ENCODE measurements at regions not wholly inside any gene's neighbourhood (a gene's known extent, or its start where the extent isn't known, plus 50 kb on each side); places are given as distances from the start of the nearest gene placed in this dataset.

DNA sequence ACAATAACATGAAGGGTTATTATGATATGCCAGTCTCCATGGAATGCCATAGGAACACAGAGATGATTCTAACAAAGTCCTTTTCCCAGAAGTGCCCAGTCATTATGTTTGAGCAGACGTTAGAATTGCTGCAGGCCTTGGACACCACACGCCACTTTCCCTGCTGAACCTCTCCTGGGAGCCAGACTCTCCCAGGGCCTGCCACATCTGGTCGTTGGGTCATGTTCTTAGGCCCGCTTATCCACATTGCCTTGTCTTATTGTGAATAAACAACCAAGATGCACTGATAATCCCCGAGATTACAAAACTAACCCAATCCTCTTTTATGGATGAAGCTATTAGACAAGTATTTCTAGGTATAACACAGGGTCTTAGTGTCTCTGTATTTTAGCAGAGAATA, 276.5 kb upstream of the CITED2 start:
- Mint-ChIP-seq H3K27me3 (no peaks in the 10 kb centered on the region), H3K4me3 (no peak overlapping the region), H3K36me3 (ENCODE audit: low read depth) (peaks cover 2% of the 10 kb centered on the region), H3K4me1 (peaks cover 2% of the 10 kb centered on the region), H3K27ac (no peak overlapping the region)
- no peak for ATAC-seq
- no peak for DNase-seq
- no peaks in the 10 kb centered on the region for H3K9me3 ChIP-seq (ENCODE audit: control insufficient read depth, low read length, poor library complexity, severe bottlenecking)

- Mint-ChIP-seq H3K27me3 (no peaks in the 10 kb centered on the region), H3K4me3 (no peak overlapping the region), H3K4me1 (no peaks in the 10 kb centered on the region), H3K36me3 (ENCODE audit: low read depth) (peaks cover 2% of the 10 kb centered on the region), H3K27ac (no peak overlapping the region)
- ATAC-seq, result no peak
- no peaks in the 10 kb centered on the region for H3K9me3 ChIP-seq (ENCODE audit: control insufficient read depth, low read length, poor library complexity, severe bottlenecking)
- DNase-seq, result no peak
Observed at GRCh38 chr6:139649732-139650131, 275.3 kb upstream of the CITED2 start.

DNA sequence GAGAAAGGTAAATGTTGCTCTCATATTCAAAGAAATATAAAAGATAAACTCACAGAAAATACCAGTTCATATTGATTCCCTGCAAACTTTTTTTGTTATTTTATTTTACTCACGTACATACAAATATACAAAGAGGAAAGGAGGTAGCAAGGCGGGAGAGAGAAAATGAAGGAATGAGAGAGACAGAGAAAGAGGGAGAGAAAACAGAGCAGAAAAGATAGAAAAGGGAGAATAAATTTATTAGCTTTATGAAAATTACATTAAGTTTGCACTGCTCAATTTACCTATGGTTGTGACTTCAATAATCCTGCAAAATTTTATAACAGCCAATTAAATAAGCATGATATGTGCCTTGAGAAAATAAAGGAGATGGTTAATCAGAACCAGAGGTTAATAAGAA, 274.7 kb upstream of the CITED2 start:
- H3K9me3 ChIP-seq (ENCODE audit: control insufficient read depth, low read length, poor library complexity, severe bottlenecking), result no peaks in the 10 kb centered on the region
- Mint-ChIP-seq H3K36me3 (ENCODE audit: low read depth) (peaks cover 2% of the 10 kb centered on the region), H3K4me3 (no peak overlapping the region), H3K27ac (no peak overlapping the region), H3K4me1 (peaks cover under 1% of the 10 kb centered on the region), H3K27me3 (peaks cover 3% of the 10 kb centered on the region)
- DNase-seq, result no peak
- no peak for ATAC-seq

- H3K27ac Mint-ChIP-seq, result no peak overlapping the region
- H3K9me3 ChIP-seq (ENCODE audit: control insufficient read depth, low read length, poor library complexity, severe bottlenecking), result no peaks in the 10 kb centered on the region
- H3K27me3 Mint-ChIP-seq, result peaks cover 5% of the 10 kb centered on the region
- H3K4me1 Mint-ChIP-seq, result peaks cover 4% of the 10 kb centered on the region
- H3K36me3 Mint-ChIP-seq (ENCODE audit: low read depth), result peaks cover 2% of the 10 kb centered on the region
- DNase-seq (no peak), ATAC-seq (no peak)
- H3K4me3 Mint-ChIP-seq, result no peak overlapping the region
Observed at GRCh38 chr6:139648430-139649000, 274.1 kb upstream of the CITED2 start.

DNA sequence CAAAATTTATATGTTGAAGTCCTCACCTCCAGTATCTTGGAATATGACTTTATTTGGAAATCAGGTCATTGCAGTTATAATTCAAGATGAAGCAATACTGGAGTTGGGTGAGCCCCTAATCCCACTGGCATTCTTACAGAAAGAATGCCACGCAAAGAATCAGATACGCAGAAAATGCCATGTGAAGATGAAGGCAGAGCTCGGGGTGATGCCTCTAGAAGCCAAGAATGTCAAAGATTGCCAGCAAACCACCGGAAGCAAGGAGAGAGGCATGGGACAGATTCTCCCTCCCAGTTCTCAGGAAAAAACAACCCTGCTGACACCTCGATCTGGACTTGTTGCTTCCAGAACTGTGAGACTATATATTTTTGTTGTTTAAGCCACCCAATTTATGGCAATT, 273.4 kb upstream of the CITED2 start:
- Mint-ChIP-seq H3K27me3 (peaks cover 5% of the 10 kb centered on the region), H3K36me3 (ENCODE audit: low read depth) (peaks cover 2% of the 10 kb centered on the region)

GRCh38 chr6:139647016-139647415, 272.6 kb upstream of the CITED2 start:
- Mint-ChIP-seq H3K36me3 (ENCODE audit: low read depth) (peaks cover 2% of the 10 kb centered on the region), H3K27ac (no peak overlapping the region), H3K27me3 (peaks cover 5% of the 10 kb centered on the region), H3K4me1 (peaks cover 4% of the 10 kb centered on the region), H3K4me3 (no peak overlapping the region)
- H3K9me3 ChIP-seq (ENCODE audit: control insufficient read depth, low read length, poor library complexity, severe bottlenecking), result no peaks in the 10 kb centered on the region
- DNase-seq (no peak), ATAC-seq (no peak)

More for the DNA sequence above, 273.4 kb upstream of the CITED2 start:
- Mint-ChIP-seq H3K4me3 (no peak overlapping the region), H3K27ac (no peak overlapping the region), H3K4me1 (peaks cover 4% of the 10 kb centered on the region)
- DNase-seq (no peak), ATAC-seq (no peak)
- H3K9me3 ChIP-seq (ENCODE audit: control insufficient read depth, low read length, poor library complexity, severe bottlenecking), result no peaks in the 10 kb centered on the region

DNA sequence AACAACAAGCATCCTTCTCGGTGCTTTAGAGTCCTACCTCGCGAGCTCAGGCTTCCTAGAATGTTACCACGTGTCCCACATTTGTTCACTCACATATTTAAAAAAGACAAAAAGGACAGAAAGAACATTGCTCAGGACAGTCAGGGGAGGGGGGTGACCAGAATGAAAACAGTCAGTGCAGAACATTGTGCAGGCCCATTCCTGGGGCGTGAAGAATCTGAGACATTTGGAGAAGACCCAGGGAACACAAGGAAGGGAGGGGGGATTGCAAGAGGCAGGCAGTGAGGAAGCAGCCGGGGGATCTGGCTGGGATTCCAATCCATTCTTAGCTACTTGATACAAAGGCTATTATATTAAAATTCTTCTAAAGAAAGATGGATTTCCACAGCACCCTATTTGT, 270.4 kb upstream of the CITED2 start:
- Mint-ChIP-seq H3K27ac (no peak overlapping the region), H3K36me3 (ENCODE audit: low read depth) (peaks cover 2% of the 10 kb centered on the region), H3K4me3 (no peak overlapping the region), H3K4me1 (peaks cover 12% of the 10 kb centered on the region), H3K27me3 (peaks cover 5% of the 10 kb centered on the region)
- no peak for DNase-seq
- ATAC-seq, result no peak
- no peaks in the 10 kb centered on the region for H3K9me3 ChIP-seq (ENCODE audit: control insufficient read depth, low read length, poor library complexity, severe bottlenecking)

GRCh38 chr6:139643986-139644385, 269.5 kb upstream of the CITED2 start:
- Mint-ChIP-seq H3K36me3 (ENCODE audit: low read depth) (peaks cover 2% of the 10 kb centered on the region), H3K27me3 (peaks cover 5% of the 10 kb centered on the region), H3K27ac (no peak overlapping the region), H3K4me3 (no peak overlapping the region), H3K4me1 (peaks cover 12% of the 10 kb centered on the region)
- no peaks in the 10 kb centered on the region for H3K9me3 ChIP-seq (ENCODE audit: control insufficient read depth, low read length, poor library complexity, severe bottlenecking)
- ATAC-seq (no peak), DNase-seq (no peak)

- Mint-ChIP-seq H3K36me3 (ENCODE audit: low read depth) (peaks cover 2% of the 10 kb centered on the region), H3K4me3 (no peak overlapping the region), H3K27ac (no peak overlapping the region), H3K27me3 (peaks cover 5% of the 10 kb centered on the region), H3K4me1 (peaks cover 12% of the 10 kb centered on the region)
- ATAC-seq (no peak), DNase-seq (no peak)
- no peaks in the 10 kb centered on the region for H3K9me3 ChIP-seq (ENCODE audit: control insufficient read depth, low read length, poor library complexity, severe bottlenecking)
Observed at GRCh38 chr6:139642346-139642745, 267.9 kb upstream of the CITED2 start.

DNA sequence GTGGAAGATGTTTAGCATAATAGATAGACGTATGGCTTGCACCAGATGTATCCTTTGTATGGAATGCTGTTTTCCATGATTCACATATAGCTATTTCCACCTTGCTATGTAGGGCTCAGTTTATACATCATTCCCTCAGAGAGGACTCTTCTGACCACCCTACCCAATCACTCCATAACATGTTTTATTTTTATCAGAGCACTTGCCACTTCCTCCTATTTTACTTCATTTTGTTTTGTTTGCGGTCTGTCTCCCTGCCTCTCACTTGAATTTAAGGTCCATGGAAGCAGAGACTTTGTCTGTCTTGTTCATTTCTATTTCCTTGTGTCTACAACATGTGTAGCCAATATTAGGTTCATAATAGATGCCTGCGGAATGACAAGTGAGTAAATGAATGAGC, 266.9 kb upstream of the CITED2 start:
- H3K36me3 Mint-ChIP-seq (ENCODE audit: low read depth), result no peaks in the 10 kb centered on the region
- no peak overlapping the region for H3K27ac Mint-ChIP-seq
- peaks cover 5% of the 10 kb centered on the region for H3K27me3 Mint-ChIP-seq
- no peak overlapping the region for H3K4me3 Mint-ChIP-seq
- no peaks in the 10 kb centered on the region for H3K9me3 ChIP-seq (ENCODE audit: control insufficient read depth, low read length, poor library complexity, severe bottlenecking)
- ATAC-seq (no peak), DNase-seq (no peak)
- H3K4me1 Mint-ChIP-seq, result peaks cover 12% of the 10 kb centered on the region

DNA sequence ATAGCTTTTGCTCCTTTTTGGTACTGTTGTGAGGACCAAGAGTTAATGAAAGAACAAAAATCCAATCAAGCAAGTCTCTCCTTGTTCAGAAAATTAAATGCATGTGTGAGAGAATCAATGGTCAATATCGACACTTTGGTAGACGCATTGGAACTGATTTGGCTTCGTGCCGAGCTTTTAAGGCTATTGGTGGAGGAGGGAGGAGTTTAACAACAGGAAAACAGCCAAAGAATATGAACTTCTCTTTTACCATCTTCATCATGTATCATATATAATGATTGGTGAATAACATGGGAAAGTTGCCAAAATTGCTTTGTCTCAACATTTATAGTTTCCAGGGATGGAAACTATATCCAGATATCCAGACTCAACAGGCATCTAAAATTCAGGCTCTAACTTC, 266.5 kb upstream of the CITED2 start:
- Mint-ChIP-seq H3K27me3 (peaks cover 5% of the 10 kb centered on the region), H3K36me3 (ENCODE audit: low read depth) (no peaks in the 10 kb centered on the region), H3K4me3 (peak overlapping the region; percentile 1), H3K4me1 (peaks cover 12% of the 10 kb centered on the region), H3K27ac (no peak overlapping the region)
- no peak for ATAC-seq
- DNase-seq, result no peak
- H3K9me3 ChIP-seq (ENCODE audit: control insufficient read depth, low read length, poor library complexity, severe bottlenecking), result no peaks in the 10 kb centered on the region

- DNase-seq (no peak), ATAC-seq (no peak)
- no peaks in the 10 kb centered on the region for H3K9me3 ChIP-seq (ENCODE audit: control insufficient read depth, low read length, poor library complexity, severe bottlenecking)
- H3K27ac Mint-ChIP-seq, result no peak overlapping the region
- H3K36me3 Mint-ChIP-seq (ENCODE audit: low read depth), result no peaks in the 10 kb centered on the region
- H3K4me1 Mint-ChIP-seq, result peaks cover 12% of the 10 kb centered on the region
- H3K27me3 Mint-ChIP-seq, result peaks cover 5% of the 10 kb centered on the region
- no peak overlapping the region for H3K4me3 Mint-ChIP-seq
Observed at GRCh38 chr6:139640448-139640847, 266.0 kb upstream of the CITED2 start.

GRCh38 chr6:139639507-139639906, 265.1 kb upstream of the CITED2 start:
- Mint-ChIP-seq H3K27ac (no peak overlapping the region), H3K27me3 (peaks cover 5% of the 10 kb centered on the region), H3K4me3 (no peak overlapping the region), H3K4me1 (peaks cover 12% of the 10 kb centered on the region), H3K36me3 (ENCODE audit: low read depth) (no peaks in the 10 kb centered on the region)
- ATAC-seq, result no peak
- no peaks in the 10 kb centered on the region for H3K9me3 ChIP-seq (ENCODE audit: control insufficient read depth, low read length, poor library complexity, severe bottlenecking)
- DNase-seq, result no peak

- no peak overlapping the region for H3K27ac Mint-ChIP-seq
- DNase-seq, result no peak
- no peaks in the 10 kb centered on the region for H3K27me3 Mint-ChIP-seq
- H3K36me3 Mint-ChIP-seq (ENCODE audit: low read depth), result no peaks in the 10 kb centered on the region
- peaks cover 8% of the 10 kb centered on the region for H3K4me1 Mint-ChIP-seq
- ATAC-seq, result no peak
- H3K4me3 Mint-ChIP-seq, result no peak overlapping the region
- no peaks in the 10 kb centered on the region for H3K9me3 ChIP-seq (ENCODE audit: control insufficient read depth, low read length, poor library complexity, severe bottlenecking)
Observed at GRCh38 chr6:139638179-139638941, 263.9 kb upstream of the CITED2 start.

Measured in T-helper 17 cell (primary cell).